ENCODE measurements at regions not wholly inside any gene's neighbourhood (a gene's known extent, or its start where the extent isn't known, plus 50 kb on each side); places are given as distances from the start of the nearest gene placed in this dataset.

- Histone ChIP-seq H3K9me3 (ENCODE audit: low read depth, low read length) (no peaks in the 10 kb centered on the region), H4K20me1 (ENCODE audit: insufficient read depth, low read length) (no peaks in the 10 kb centered on the region), H3K4me2 (ENCODE audit: insufficient read depth, low read length) (no peak overlapping the region), H3K27ac (ENCODE audit: low read depth, low read length) (no peak overlapping the region), H2AFZ (ENCODE audit: low read length) (no peak overlapping the region), H3K79me2 (ENCODE audit: insufficient read depth, low read length) (no peaks in the 10 kb centered on the region), H3K27me3 (ENCODE audit: insufficient read depth, low read length) (no peaks in the 10 kb centered on the region), H3K4me1 (ENCODE audit: insufficient read depth, low read length) (no peaks in the 10 kb centered on the region), H3K4me3 (ENCODE audit: insufficient read depth, low read length) (no peak overlapping the region), H3K36me3 (ENCODE audit: insufficient read depth, low read length) (no peaks in the 10 kb centered on the region)
- DNase-seq (ENCODE audit: insufficient read length, low spot score, missing footprints), result no peak
- no peak for TF ChIP-seq CTCF (IDR thresholded peaks at IDR 0.05; ENCODE audit: extremely low read depth, low read depth, low read length)
Observed at GRCh38 chr5:164909673-164910072, 1404.3 kb downstream of the MAT2B start.

GRCh38 chr5:164921722-164922121 is 1416.3 kb downstream of the MAT2B start:
- no peak for DNase-seq (ENCODE audit: insufficient read length, low spot score, missing footprints)
- Histone ChIP-seq H3K4me3 (ENCODE audit: insufficient read depth, low read length) (no peak overlapping the region), H3K9me3 (ENCODE audit: low read depth, low read length) (peaks cover 2% of the 10 kb centered on the region), H3K27ac (ENCODE audit: low read depth, low read length) (no peak overlapping the region), H3K4me2 (ENCODE audit: insufficient read depth, low read length) (no peak overlapping the region), H3K79me2 (ENCODE audit: insufficient read depth, low read length) (no peaks in the 10 kb centered on the region), H2AFZ (ENCODE audit: low read length) (no peak overlapping the region), H3K36me3 (ENCODE audit: insufficient read depth, low read length) (no peaks in the 10 kb centered on the region), H4K20me1 (ENCODE audit: insufficient read depth, low read length) (no peaks in the 10 kb centered on the region), H3K27me3 (ENCODE audit: insufficient read depth, low read length) (no peaks in the 10 kb centered on the region), H3K4me1 (ENCODE audit: insufficient read depth, low read length) (no peaks in the 10 kb centered on the region)
- TF ChIP-seq CTCF (IDR thresholded peaks at IDR 0.05; ENCODE audit: extremely low read depth, low read depth, low read length), result no peak

GRCh38 chr5:164934039-164934438 is 1428.6 kb downstream of the MAT2B start:
- no peaks in the 10 kb centered on the region for H3K79me2 ChIP-seq (ENCODE audit: insufficient read depth, low read length)
- H2AFZ ChIP-seq (ENCODE audit: low read length), result no peak overlapping the region
- H4K20me1 ChIP-seq (ENCODE audit: insufficient read depth, low read length), result no peaks in the 10 kb centered on the region
- H3K27me3 ChIP-seq (ENCODE audit: insufficient read depth, low read length), result no peaks in the 10 kb centered on the region
- H3K36me3 ChIP-seq (ENCODE audit: insufficient read depth, low read length), result no peaks in the 10 kb centered on the region
- H3K4me2 ChIP-seq (ENCODE audit: insufficient read depth, low read length), result no peak overlapping the region
- H3K9me3 ChIP-seq (ENCODE audit: low read depth, low read length), result no peaks in the 10 kb centered on the region
- no peak for DNase-seq (ENCODE audit: insufficient read length, low spot score, missing footprints)
- TF ChIP-seq CTCF (IDR thresholded peaks at IDR 0.05; ENCODE audit: extremely low read depth, low read depth, low read length), result no peak
- H3K27ac ChIP-seq (ENCODE audit: low read depth, low read length), result no peak overlapping the region
- no peaks in the 10 kb centered on the region for H3K4me1 ChIP-seq (ENCODE audit: insufficient read depth, low read length)
- no peak overlapping the region for H3K4me3 ChIP-seq (ENCODE audit: insufficient read depth, low read length)

GRCh38 chr5:164934561-164934960 is 1429.1 kb downstream of the MAT2B start:
- no peak overlapping the region for H3K4me3 ChIP-seq (ENCODE audit: insufficient read depth, low read length)
- H3K79me2 ChIP-seq (ENCODE audit: insufficient read depth, low read length), result no peaks in the 10 kb centered on the region
- H3K36me3 ChIP-seq (ENCODE audit: insufficient read depth, low read length), result no peaks in the 10 kb centered on the region
- H4K20me1 ChIP-seq (ENCODE audit: insufficient read depth, low read length), result no peaks in the 10 kb centered on the region
- H3K27me3 ChIP-seq (ENCODE audit: insufficient read depth, low read length), result no peaks in the 10 kb centered on the region
- no peak overlapping the region for H3K4me2 ChIP-seq (ENCODE audit: insufficient read depth, low read length)
- TF ChIP-seq CTCF (IDR thresholded peaks at IDR 0.05; ENCODE audit: extremely low read depth, low read depth, low read length), result no peak
- no peak overlapping the region for H2AFZ ChIP-seq (ENCODE audit: low read length)
- DNase-seq (ENCODE audit: insufficient read length, low spot score, missing footprints), result no peak
- H3K4me1 ChIP-seq (ENCODE audit: insufficient read depth, low read length), result no peaks in the 10 kb centered on the region
- H3K27ac ChIP-seq (ENCODE audit: low read depth, low read length), result no peak overlapping the region
- H3K9me3 ChIP-seq (ENCODE audit: low read depth, low read length), result no peaks in the 10 kb centered on the region
